Myocyte (in vitro differentiated cells): ENCODE measurements at regions not wholly inside any gene's neighbourhood (a gene's known extent, or its start where the extent isn't known, plus 50 kb on each side); places are given as distances from the start of the nearest gene placed in this dataset.

Experiments used
- DNase-seq: peaks from one replicate; pipeline ENCODE4 v3.0.0-alpha.2; 2012; ENCODE audit warnings: low read depth

DNA sequence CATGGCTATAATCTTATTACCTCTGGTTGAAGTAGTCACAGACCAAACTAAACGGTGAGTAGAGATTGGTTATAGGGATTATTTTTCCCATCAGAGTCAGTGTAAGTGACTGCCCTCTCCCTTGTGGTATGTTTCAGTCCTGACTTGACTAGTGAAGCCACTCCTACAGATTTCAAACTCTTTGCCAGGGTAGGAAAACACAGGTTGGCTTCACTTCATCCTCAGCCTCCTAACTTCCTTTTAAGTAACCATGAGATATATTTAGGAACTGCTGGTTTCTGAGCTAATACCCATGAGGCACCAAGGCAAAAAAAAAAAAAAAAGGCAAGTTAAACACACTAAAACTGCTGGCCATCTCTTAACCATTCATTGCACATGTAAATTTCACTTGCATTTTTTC, 349.2 kb upstream of the MCTP2 start:
- no peak for DNase-seq

DNA sequence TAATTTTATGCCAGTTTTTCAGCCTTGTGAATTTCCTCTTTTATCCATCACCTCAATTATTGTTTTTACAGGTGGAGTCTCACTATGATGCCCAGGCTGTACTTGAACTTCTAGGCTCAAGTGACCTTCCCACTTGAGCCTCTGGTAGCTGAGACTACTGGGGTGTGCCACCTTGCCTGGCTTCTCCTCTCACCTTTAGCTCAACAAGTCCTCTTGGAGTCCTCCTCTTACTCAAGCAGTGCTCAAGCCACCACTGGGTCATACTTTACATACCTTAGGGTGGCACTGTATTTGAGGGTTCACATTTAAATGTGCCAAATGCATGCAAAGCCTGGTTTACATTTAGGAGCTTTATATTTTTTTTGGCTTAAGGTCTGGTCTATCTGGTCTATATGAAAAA, 350.1 kb upstream of the MCTP2 start:
- DNase-seq, result no peak

DNA sequence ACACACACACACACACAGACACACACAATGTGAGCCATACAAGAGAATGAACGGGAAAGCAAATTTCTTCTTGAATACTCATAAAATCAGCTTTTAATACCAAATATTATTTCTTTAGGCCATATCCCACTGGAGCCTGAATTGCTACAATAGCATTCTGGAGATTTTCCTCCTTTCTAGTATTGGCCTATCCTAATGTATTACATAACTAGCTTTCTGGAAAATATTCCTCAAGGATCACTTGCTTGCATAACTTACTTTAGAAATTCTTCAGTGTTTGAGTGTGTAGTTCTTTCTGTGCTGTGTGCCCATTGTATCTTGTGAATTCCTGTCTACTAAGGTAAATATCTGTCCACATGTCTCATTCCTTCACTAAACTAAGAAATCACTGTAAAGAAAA, 351.0 kb upstream of the MCTP2 start:
- DNase-seq, result no peak

GRCh38 chr15:93870583-93870982, 360.8 kb upstream of the MCTP2 start:
- DNase-seq, result no peak

DNA sequence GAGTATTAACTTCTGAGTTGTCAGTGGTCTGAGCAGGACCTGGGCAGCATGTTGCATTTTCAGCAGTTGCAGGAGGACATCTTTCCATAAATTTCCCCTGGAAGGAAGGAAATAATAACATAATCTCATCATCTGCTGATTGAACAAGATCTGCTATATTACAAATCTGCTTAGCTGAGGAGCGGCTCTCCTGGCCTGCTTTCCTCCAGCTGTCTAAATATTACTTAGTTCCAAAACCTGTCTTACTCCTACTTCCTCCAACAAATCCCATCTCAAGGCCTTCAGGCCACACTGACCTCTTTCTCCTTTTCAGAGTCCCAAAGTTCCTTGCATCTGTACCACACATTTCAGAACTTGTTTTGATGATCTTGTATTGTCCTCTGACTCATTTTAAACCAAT, 364.4 kb upstream of the MCTP2 start:
- no peak for DNase-seq

DNA sequence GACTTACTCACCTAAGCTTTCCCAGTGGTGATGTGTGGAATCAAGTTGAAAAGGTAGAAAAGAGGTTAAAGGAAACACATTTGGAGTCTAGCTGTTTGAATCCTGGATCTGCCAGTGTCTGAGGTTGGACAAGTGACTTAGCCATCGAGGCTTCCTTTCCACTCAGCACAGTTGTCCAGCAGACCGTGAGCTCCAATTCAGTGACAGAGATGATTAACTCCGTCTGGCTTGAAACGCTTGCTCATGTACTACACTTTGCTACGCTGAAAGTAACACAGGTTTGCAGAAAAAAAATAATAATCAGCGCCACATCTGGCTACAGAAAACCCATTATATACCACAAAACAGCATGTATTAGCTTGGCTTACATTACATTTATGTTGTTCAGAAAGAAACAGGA, 364.9 kb upstream of the MCTP2 start:
- DNase-seq, result no peak

DNA sequence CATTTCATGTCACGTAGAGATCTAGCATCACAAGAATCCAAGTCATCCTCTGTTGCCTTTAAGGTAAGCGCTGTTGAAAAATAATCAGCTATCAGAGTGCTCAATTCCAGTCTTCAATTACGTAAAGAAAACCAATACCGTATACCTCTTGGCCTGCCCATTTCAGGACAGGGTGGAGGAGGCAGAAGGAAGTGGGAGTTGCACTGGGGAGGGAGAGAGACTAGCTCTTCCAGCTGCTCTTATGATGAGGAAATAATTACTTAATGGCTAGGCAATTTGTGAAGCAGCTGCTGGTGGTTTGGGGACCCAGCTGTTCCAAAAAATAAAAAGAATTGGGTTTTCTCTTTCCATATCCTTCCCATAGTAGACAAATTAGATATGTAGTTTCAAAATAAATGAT, 365.8 kb upstream of the MCTP2 start:
- DNase-seq, result no peak

GRCh38 chr15:93862791-93863190, 368.6 kb upstream of the MCTP2 start:
- no peak for DNase-seq

GRCh38 chr15:93861956-93862741, 369.2 kb upstream of the MCTP2 start:
- no peak for DNase-seq

DNA sequence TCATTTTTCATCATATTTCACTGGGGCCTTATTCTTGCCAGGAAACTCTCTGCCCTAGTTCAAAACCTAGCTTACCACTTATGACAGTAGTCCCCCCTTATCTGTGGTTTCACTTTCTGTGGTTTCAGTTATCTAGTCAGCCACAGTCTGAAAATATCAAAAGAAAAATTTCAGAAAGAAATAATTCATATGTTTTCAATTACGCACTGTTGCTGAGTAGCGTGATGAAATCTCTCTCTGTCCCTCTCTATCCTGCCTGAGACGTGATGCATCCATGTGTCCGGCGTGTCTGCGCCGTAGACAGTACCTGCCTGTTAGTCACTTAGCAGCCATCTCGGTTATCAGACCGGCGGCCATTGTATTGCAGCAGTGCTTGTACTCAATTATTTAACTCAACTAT, 369.9 kb upstream of the MCTP2 start:
- DNase-seq, result no peak

DNA sequence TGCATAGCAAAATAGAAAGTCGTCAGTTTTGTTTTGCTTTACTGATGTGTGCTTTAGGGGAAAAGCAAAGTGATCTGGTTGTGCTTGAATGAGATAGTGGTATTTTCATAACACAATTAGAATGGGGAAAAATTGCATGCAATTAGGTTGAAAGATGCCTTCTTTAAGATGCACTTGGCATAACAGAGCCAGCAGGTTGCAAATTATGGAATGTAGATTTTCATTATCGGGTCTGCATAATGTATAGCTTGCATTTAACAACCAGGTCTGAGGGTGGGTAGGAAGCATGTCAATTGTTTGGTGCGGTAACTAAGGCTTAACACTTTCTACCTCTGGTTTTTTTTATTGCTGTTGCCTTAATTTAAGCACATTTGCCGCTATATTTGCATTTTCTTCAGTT, 370.7 kb upstream of the MCTP2 start:
- DNase-seq, result no peak

DNA sequence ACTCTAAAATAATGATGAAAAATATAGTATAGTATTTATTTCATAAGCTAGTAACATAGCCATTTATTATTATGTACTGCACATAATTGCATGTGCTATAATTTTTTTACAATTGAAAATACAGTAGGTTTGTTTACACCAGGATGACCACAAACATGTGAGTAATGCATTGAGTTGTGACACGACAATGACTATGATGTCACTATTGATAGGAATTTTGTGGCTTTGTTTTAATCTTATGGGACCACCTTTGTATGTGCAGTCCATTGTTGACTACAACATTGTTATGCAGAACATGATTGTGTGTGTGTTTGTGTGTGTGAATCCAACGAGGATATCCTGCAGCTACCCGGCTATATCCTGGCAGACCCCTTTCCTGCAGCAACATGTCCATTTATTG, 372.2 kb upstream of the MCTP2 start:
- DNase-seq, result no peak

GRCh38 chr15:93855181-93855826, 376.1 kb upstream of the MCTP2 start:
- no peak for DNase-seq

DNA sequence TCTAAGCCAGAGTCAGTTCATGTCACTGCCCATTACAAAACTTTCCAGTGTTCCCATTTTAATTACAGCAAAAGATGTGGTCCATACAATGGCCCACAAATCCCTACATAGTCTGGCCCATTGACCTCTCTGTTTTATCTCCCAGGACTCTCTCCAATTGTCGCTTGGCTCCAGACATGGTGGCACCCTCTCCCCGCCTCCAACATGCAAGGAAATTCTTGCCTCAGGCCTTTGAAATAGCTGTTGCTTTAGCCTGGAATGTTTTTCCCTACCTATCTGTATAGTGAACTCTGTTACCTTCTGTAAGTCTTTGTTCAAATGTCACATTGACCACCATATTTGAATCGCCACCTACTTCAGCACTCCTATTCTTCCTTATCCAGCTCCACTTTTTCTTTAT, 377.3 kb upstream of the MCTP2 start:
- DNase-seq, result no peak

DNA sequence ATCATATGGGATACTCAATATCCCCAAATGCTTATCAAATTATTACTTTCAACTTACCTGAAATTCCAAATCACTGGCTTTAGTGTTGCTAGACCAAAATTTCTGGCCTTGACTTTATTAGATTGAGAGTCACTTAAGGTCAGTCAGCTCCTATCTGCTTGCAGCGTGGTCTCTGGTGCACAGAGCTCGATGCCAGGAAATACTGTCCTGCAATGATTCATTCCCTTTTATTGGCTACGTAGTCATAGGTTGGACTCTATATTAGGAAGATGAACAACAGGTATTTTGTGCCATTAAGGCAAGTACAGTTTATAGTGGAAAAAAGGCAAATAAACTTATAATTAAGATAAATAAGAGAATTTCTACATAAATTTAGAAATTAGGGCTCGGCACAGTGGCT, 378.6 kb upstream of the MCTP2 start:
- no peak for DNase-seq

DNA sequence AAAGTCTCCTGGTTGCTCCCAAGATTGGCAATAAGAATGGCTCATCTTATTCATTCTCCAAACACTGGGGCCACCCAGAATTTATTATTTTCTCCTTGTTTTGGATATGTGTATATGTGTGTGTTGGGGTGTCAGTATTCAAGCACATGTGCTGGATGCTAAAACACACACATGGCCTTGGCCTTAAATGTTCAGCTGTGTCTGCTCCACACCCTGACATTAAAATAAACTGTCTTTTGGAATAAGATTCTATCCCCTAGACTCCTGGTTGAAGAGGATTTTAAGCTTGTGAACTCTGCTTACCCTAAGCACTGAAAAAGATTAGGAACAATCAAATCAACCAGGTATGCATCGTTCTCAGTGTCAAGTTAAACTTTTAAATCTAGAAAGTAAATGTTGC, 382.9 kb upstream of the MCTP2 start:
- DNase-seq, result no peak

GRCh38 chr15:93848076-93848475, 383.3 kb upstream of the MCTP2 start:
- no peak for DNase-seq

- DNase-seq, result no peak
Observed at GRCh38 chr15:93846148-93846547, 385.2 kb upstream of the MCTP2 start.

- no peak for DNase-seq
Observed at GRCh38 chr15:93837450-93837849, 393.9 kb upstream of the MCTP2 start.

DNA sequence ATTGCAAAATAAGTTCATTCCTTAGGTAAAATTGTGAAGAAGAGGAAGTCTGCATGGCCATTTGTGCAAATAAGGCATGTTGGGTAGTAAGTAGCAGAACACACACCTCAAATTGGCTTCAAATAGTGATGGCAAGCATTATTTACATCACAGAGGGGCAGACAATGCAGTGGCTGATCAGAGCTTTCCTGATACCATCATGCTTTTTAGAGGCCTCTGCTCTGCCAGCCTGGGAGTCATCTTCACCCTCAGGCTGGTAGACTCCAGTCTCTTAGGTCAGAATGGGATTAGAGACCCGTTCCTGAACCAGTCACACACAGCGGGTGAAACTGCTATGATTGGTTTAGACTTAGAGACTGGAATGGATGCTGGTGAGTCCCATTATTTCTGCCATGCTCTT, 396.0 kb upstream of the MCTP2 start:
- DNase-seq, result no peak

DNA sequence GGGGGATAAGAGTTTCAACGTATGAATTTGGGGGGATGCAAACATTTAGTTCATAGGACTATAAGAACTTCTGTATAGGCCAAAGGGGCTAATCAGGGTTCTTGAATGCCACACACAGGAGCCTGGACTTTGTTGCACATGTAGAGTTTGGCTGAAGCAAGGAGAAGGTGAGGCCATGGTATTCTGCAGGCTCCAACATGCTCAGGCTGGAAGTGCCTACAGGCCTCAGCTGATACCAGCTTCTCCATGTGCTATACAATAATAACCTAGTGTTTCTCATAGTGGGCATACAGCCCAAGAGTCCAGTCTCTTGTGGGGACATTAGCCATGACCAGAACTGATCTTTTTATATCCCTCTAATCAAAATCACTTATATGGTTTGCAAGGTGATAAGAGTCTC, 399.7 kb upstream of the MCTP2 start:
- no peak for DNase-seq

GRCh38 chr15:93830221-93831080, 400.9 kb upstream of the MCTP2 start:
- no peak for DNase-seq
